Keratinocyte (primary cell): ENCODE measurements at regions not wholly inside any gene's neighbourhood (a gene's known extent, or its start where the extent isn't known, plus 50 kb on each side); places are given as distances from the start of the nearest gene placed in this dataset.

Source experiments
- DNase-seq: peaks from one replicate; pipeline ENCODE4 v3.0.0-alpha.2; 2011; ENCODE audit warnings: low read depth, missing footprints, low spot score
- FAIRE-seq: peaks from 2 replicates; lab custom pipeline; 2011; peaks lifted over from hg19 to GRCh38; lab: Jason Lieb, UNC
- H2AFZ ChIP-seq: 2 replicates; pipeline ENCODE4 v1.6.0; 2012; ENCODE audit warnings: low read length, control low read depth, inconsistent platforms; ENCODE audit not compliant: control insufficient read depth
- H3K27ac ChIP-seq: 2 replicates; pipeline ENCODE4 v1.5.1; 2011; ENCODE audit warnings: low read length; ENCODE audit not compliant: control insufficient read depth, insufficient read depth
- H3K27me3 ChIP-seq: 3 replicates; pipeline ENCODE4 v1.6.0; 2011; ENCODE audit warnings: low read length; ENCODE audit not compliant: control insufficient read depth, insufficient read depth; ENCODE audit errors: extremely low read depth
- H3K36me3 ChIP-seq, 2 experiments: 2 replicates in 1 of 2; 3 replicates in 1 of 2; pipeline ENCODE4 v1.5.1; 2011; ENCODE audit warnings: low read length in 2 of 2, mild to moderate bottlenecking in 1 of 2; ENCODE audit not compliant: control insufficient read depth in 2 of 2, insufficient read depth in 2 of 2; ENCODE audit errors: extremely low read depth in 1 of 2
- H3K4me1 ChIP-seq: 3 replicates; pipeline ENCODE4 v1.5.1; 2011; ENCODE audit warnings: low read length; ENCODE audit not compliant: control insufficient read depth, insufficient read depth; ENCODE audit errors: extremely low read depth
- H3K4me2 ChIP-seq: 3 replicates; pipeline ENCODE4 v1.6.0; 2011; ENCODE audit warnings: low read depth, low read length; ENCODE audit not compliant: control insufficient read depth, insufficient read depth; ENCODE audit errors: extremely low read depth
- H3K4me3 ChIP-seq, 3 experiments: fragments of 200-600 bp in 1 of 3; sonication (generic) in 1 of 3; 2 replicates in 2 of 3; 3 replicates in 1 of 3; pipeline ENCODE4 v1.5.1; 2011 to 2016; ENCODE audit warnings: low read length in 3 of 3, mild to moderate bottlenecking in 3 of 3, control low read depth in 2 of 3, inconsistent platforms in 1 of 3, low read depth in 1 of 3, mixed read lengths in 1 of 3, mixed run types in 1 of 3, moderate library complexity in 1 of 3; ENCODE audit not compliant: control insufficient read depth in 2 of 3, insufficient read depth in 2 of 3; ENCODE audit errors: extremely low read depth in 1 of 3
- H3K79me2 ChIP-seq: 2 replicates; pipeline ENCODE4 v1.6.0; 2012; ENCODE audit warnings: low read length; ENCODE audit not compliant: control insufficient read depth, insufficient read depth
- H3K9ac ChIP-seq: 3 replicates; pipeline ENCODE4 v1.6.0; 2011; ENCODE audit warnings: low read length; ENCODE audit not compliant: control insufficient read depth, insufficient read depth; ENCODE audit errors: extremely low read depth
- H3K9me1 ChIP-seq: 3 replicates; pipeline ENCODE4 v1.6.0; 2011; ENCODE audit warnings: low read length; ENCODE audit not compliant: control insufficient read depth, insufficient read depth; ENCODE audit errors: extremely low read depth
- H3K9me3 ChIP-seq: 2 replicates; pipeline ENCODE4 v1.5.1; 2012; ENCODE audit warnings: low read depth, low read length; ENCODE audit not compliant: control insufficient read depth
- H4K20me1 ChIP-seq: 3 replicates; pipeline ENCODE4 v1.6.0; 2011; ENCODE audit warnings: low read length; ENCODE audit not compliant: control insufficient read depth, insufficient read depth; ENCODE audit errors: extremely low read depth
- EZH2 ChIP-seq: IDR thresholded peaks from one replicate; pipeline ENCODE4 v1.6.1; 2012; ENCODE audit warnings: inconsistent platforms, mild to moderate bottlenecking, low read length, moderate library complexity
- dilution Hi-C: fragments of 300-500 bp; cut with MboI; formaldehyde crosslinking; loops from one replicate; pipeline ENCODE4 v1.7.0; 2020; ENCODE audit warnings: low sequenced_read_pairs; ENCODE audit not compliant: extremely low pct_ligation_motif_present
- TF ChIP-seq, protein P1 (sequence below), 3 experiments: IDR thresholded peaks in 1 of 3; conservative IDR thresholded peaks in 1 of 3; optimal IDR thresholded peaks in 1 of 3; 2 replicates in 2 of 3; 3 replicates in 1 of 3; pipeline versions ENCODE3 to v1.5.1; 2011; ENCODE audit warnings: low read length in 3 of 3, mild to moderate bottlenecking in 3 of 3, moderate library complexity in 2 of 3, control low read depth in 1 of 3, inconsistent platforms in 1 of 3; ENCODE audit not compliant: insufficient read depth in 2 of 3; ENCODE audit errors: extremely low read depth in 1 of 3

GRCh38 chrX:124257924-124258702 lies 74.3 kb upstream of the TEX13D start:
- no peak overlapping the region for H3K9ac ChIP-seq
- no peak overlapping the region for H3K4me2 ChIP-seq
- H4K20me1 ChIP-seq = no peaks in the 10 kb centered on the region
- no peaks in the 10 kb centered on the region for H3K4me1 ChIP-seq
- no peak overlapping the region for H3K4me3 ChIP-seq
- dilution Hi-C loops = no loop called here
- H3K27me3 ChIP-seq = no peaks in the 10 kb centered on the region
- TF ChIP-seq, protein P1, sequence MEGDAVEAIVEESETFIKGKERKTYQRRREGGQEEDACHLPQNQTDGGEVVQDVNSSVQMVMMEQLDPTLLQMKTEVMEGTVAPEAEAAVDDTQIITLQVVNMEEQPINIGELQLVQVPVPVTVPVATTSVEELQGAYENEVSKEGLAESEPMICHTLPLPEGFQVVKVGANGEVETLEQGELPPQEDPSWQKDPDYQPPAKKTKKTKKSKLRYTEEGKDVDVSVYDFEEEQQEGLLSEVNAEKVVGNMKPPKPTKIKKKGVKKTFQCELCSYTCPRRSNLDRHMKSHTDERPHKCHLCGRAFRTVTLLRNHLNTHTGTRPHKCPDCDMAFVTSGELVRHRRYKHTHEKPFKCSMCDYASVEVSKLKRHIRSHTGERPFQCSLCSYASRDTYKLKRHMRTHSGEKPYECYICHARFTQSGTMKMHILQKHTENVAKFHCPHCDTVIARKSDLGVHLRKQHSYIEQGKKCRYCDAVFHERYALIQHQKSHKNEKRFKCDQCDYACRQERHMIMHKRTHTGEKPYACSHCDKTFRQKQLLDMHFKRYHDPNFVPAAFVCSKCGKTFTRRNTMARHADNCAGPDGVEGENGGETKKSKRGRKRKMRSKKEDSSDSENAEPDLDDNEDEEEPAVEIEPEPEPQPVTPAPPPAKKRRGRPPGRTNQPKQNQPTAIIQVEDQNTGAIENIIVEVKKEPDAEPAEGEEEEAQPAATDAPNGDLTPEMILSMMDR (optimal IDR thresholded peaks at IDR 0.05 in 1 of 3, IDR thresholded peaks at IDR 0.05 in 1 of 3, conservative IDR thresholded peaks at IDR 0.05 in 1 of 3; ENCODE audit: extremely low read depth in 1 of 3, insufficient read depth in 2 of 3, low read length in 3 of 3) = no peak
- TF ChIP-seq EZH2 = no peak
- H3K36me3 ChIP-seq = no peaks in the 10 kb centered on the region
- FAIRE-seq (no peak), DNase-seq (no peak)
- H2AFZ ChIP-seq = no peak overlapping the region
- no peak overlapping the region for H3K27ac ChIP-seq
- H3K79me2 ChIP-seq = no peaks in the 10 kb centered on the region
- no peaks in the 10 kb centered on the region for H3K9me3 ChIP-seq
- H3K9me1 ChIP-seq = no peaks in the 10 kb centered on the region

- no peak overlapping the region for H3K4me2 ChIP-seq
- FAIRE-seq (no peak), DNase-seq (no peak)
- no peak overlapping the region for H3K9ac ChIP-seq
- H3K9me3 ChIP-seq = no peaks in the 10 kb centered on the region
- no peaks in the 10 kb centered on the region for H3K36me3 ChIP-seq
- no peak overlapping the region for H3K4me3 ChIP-seq
- no peaks in the 10 kb centered on the region for H4K20me1 ChIP-seq
- no peak overlapping the region for H2AFZ ChIP-seq
- no peaks in the 10 kb centered on the region for H3K27me3 ChIP-seq
- H3K79me2 ChIP-seq = no peaks in the 10 kb centered on the region
- dilution Hi-C loops = no loop called here
- no peak overlapping the region for H3K27ac ChIP-seq
- H3K4me1 ChIP-seq = no peaks in the 10 kb centered on the region
- no peaks in the 10 kb centered on the region for H3K9me1 ChIP-seq
- no peak for TF ChIP-seq EZH2
- TF ChIP-seq, protein P1 (optimal IDR thresholded peaks at IDR 0.05 in 1 of 3, IDR thresholded peaks at IDR 0.05 in 1 of 3, conservative IDR thresholded peaks at IDR 0.05 in 1 of 3; ENCODE audit: extremely low read depth in 1 of 3, insufficient read depth in 2 of 3, low read length in 3 of 3) = no peak
These were observed 71.6 kb upstream of the TEX13D start for GRCh38 chrX:124260845-124261244.
